Calu3 (cell line): ENCODE measurements at regions not wholly inside any gene's neighbourhood (a gene's known extent, or its start where the extent isn't known, plus 50 kb on each side); places are given as distances from the start of the nearest gene placed in this dataset.

Experiments
- BruUV-seq: library from RNA; stranded (reverse); fragments of 400-500 nt; replicated peaks from 2 replicates; lab custom pipeline; 2021; lab: Mats Ljungman, UMichigan
- CTCF ChIA-PET: fragments of 300-600 bp; sonication (Branson Sonifier 250); formaldehyde crosslinking; loops from one replicate; lab custom pipeline; 2022; ENCODE audit warnings: antibody characterized with exemption; lab: Charles Lee
- DNase-seq: peaks from one replicate; pipeline ENCODE4 v3.0.0; 2022
- H3K27ac Mint-ChIP-seq: one replicate; pipeline ENCODE4 v1.8.0; 2022; ENCODE audit warnings: mixed read lengths; ENCODE audit not compliant: unreplicated experiment
- H3K27me3 Mint-ChIP-seq: one replicate; pipeline ENCODE4 v1.8.0; 2022; ENCODE audit warnings: mixed read lengths; ENCODE audit not compliant: unreplicated experiment
- H3K36me3 Mint-ChIP-seq: one replicate; pipeline ENCODE4 v1.8.0; 2022; ENCODE audit warnings: mild to moderate bottlenecking, moderate library complexity, mixed read lengths; ENCODE audit not compliant: insufficient read depth, unreplicated experiment
- H3K4me1 Mint-ChIP-seq: one replicate; pipeline ENCODE4 v1.8.0; 2022; ENCODE audit warnings: mild to moderate bottlenecking, low read depth, mixed read lengths; ENCODE audit not compliant: unreplicated experiment
- H3K4me3 Mint-ChIP-seq: one replicate; pipeline ENCODE4 v1.8.0; 2022; ENCODE audit warnings: mild to moderate bottlenecking, low read depth, moderate library complexity, mixed read lengths; ENCODE audit not compliant: unreplicated experiment
- H3K9me3 Mint-ChIP-seq: one replicate; pipeline ENCODE4 v1.8.0; 2022; ENCODE audit warnings: low read depth, mixed read lengths; ENCODE audit not compliant: unreplicated experiment
- CTCF ChIP-seq: fragments of 200-600 bp; IDR thresholded peaks from one replicate; pipeline ENCODE4 v1.8.0; 2022; ENCODE audit warnings: antibody characterized with exemption; ENCODE audit not compliant: unreplicated experiment
- intact Hi-C: fragments of 100-400 bp; cut with micrococcal nuclease; formaldehyde crosslinking; loops from one replicate; pipeline ENCODE4 v1.10.0; 2022; ENCODE audit not compliant: unreplicated experiment

- Mint-ChIP-seq H3K36me3 (no peaks in the 10 kb centered on the region), H3K9me3 (peaks cover 6% of the 10 kb centered on the region), H3K27ac (no peak overlapping the region), H3K4me3 (no peak overlapping the region), H3K27me3 (no peaks in the 10 kb centered on the region), H3K4me1 (no peaks in the 10 kb centered on the region)
- intact Hi-C loops: no loop called here
- no peak for TF ChIP-seq CTCF
- no peak for DNase-seq
- BruUV-seq: no TSS peak
- CTCF ChIA-PET: no interaction called here
Measured at GRCh38 chr14:51410897-51411296, 170.8 kb downstream of the TMX1 start.

- Mint-ChIP-seq H3K27me3 (no peaks in the 10 kb centered on the region), H3K9me3 (peaks cover 10% of the 10 kb centered on the region), H3K36me3 (no peaks in the 10 kb centered on the region), H3K4me3 (no peak overlapping the region), H3K27ac (no peak overlapping the region), H3K4me1 (peaks cover 8% of the 10 kb centered on the region)
- TF ChIP-seq CTCF: no peak
- intact Hi-C loops: no loop called here
- DNase-seq: no peak
- CTCF ChIA-PET: no interaction called here
- no TSS peak for BruUV-seq
Measured at GRCh38 chr14:51419685-51420084, 179.6 kb downstream of the TMX1 start.

- intact Hi-C loops: no loop called here
- no peak for TF ChIP-seq CTCF
- no TSS peak for BruUV-seq
- Mint-ChIP-seq H3K4me3 (no peak overlapping the region), H3K9me3 (peaks cover 3% of the 10 kb centered on the region), H3K27me3 (no peaks in the 10 kb centered on the region), H3K4me1 (peaks cover 8% of the 10 kb centered on the region), H3K27ac (no peak overlapping the region), H3K36me3 (no peaks in the 10 kb centered on the region)
- CTCF ChIA-PET: interaction anchor here (0.7 kb wide), 1 partner anchor 220 kb away, joined by 3 read pairs; no protein-coding TSS in a partner anchor
- no peak for DNase-seq
Measured at GRCh38 chr14:51422704-51423103, 182.7 kb downstream of the TMX1 start.

GRCh38 chr14:51424041-51424440 is 184.0 kb downstream of the TMX1 start:
- CTCF ChIA-PET: no interaction called here
- H3K27ac Mint-ChIP-seq: no peak overlapping the region
- H3K9me3 Mint-ChIP-seq: no peaks in the 10 kb centered on the region
- BruUV-seq: no TSS peak
- no peak for TF ChIP-seq CTCF
- no peaks in the 10 kb centered on the region for H3K36me3 Mint-ChIP-seq
- H3K4me1 Mint-ChIP-seq: peaks cover 9% of the 10 kb centered on the region
- H3K4me3 Mint-ChIP-seq: no peak overlapping the region
- intact Hi-C loops: no loop called here
- DNase-seq: no peak
- H3K27me3 Mint-ChIP-seq: no peaks in the 10 kb centered on the region
